Endothelial cell of umbilical vein (primary cell): ENCODE measurements at regions not wholly inside any gene's neighbourhood (a gene's known extent, or its start where the extent isn't known, plus 50 kb on each side); places are given as distances from the start of the nearest gene placed in this dataset.

Source experiments
- BruUV-seq: library from RNA; stranded (reverse); fragments of 400-500 nt; replicated peaks from 2 replicates; lab custom pipeline; 2021; lab: Mats Ljungman, UMichigan
- CTCF ChIA-PET: fragments of 300-600, 350-600 bp; sonication (Branson Sonifier 250); formaldehyde crosslinking; loops from one replicate; lab custom pipeline; 2021; ENCODE audit warnings: antibody characterized with exemption, inconsistent platforms; lab: Charles Lee
- POLR2A ChIA-PET: fragments of 300-600, 350-600 bp; sonication (Branson Sonifier 250); formaldehyde crosslinking; loops from one replicate; lab custom pipeline; 2021; ENCODE audit warnings: antibody characterized with exemption, inconsistent platforms; lab: Charles Lee
- DNase-seq: peaks from one replicate; pipeline ENCODE4 v3.0.0-alpha.2; 2011; ENCODE audit warnings: low read depth, low spot score
- FAIRE-seq: peaks from 2 replicates; lab custom pipeline; 2011; peaks lifted over from hg19 to GRCh38; lab: Jason Lieb, UNC
- H2AFZ ChIP-seq: 2 replicates; pipeline ENCODE4 v1.6.0; 2012; ENCODE audit warnings: low read depth, low read length, control low read depth, inconsistent platforms
- H3K27ac ChIP-seq: 2 replicates; pipeline ENCODE4 v1.5.1; 2011; ENCODE audit warnings: low read depth, mild to moderate bottlenecking, control low read depth, low read length, moderate library complexity; ENCODE audit not compliant: insufficient read depth
- H3K27me3 ChIP-seq, 2 experiments: 2 replicates each; pipeline versions ENCODE4 v1.6.0 to v1.6.1; 2011; ENCODE audit warnings: low read length in 2 of 2, mixed read lengths in 1 of 2; ENCODE audit not compliant: control insufficient read depth in 2 of 2, insufficient read depth in 2 of 2
- H3K36me3 ChIP-seq, 2 experiments: 2 replicates in 1 of 2; 3 replicates in 1 of 2; pipeline ENCODE4 v1.5.1; 2011; ENCODE audit warnings: low read length in 2 of 2, mild to moderate bottlenecking in 1 of 2, moderate library complexity in 1 of 2; ENCODE audit not compliant: control insufficient read depth in 2 of 2, insufficient read depth in 2 of 2; ENCODE audit errors: extremely low read depth in 1 of 2
- H3K4me1 ChIP-seq: 3 replicates; pipeline ENCODE4 v1.5.1; 2011; ENCODE audit warnings: mild to moderate bottlenecking, low read length; ENCODE audit not compliant: control insufficient read depth, insufficient read depth; ENCODE audit errors: extremely low read depth
- H3K4me2 ChIP-seq: 2 replicates; pipeline ENCODE4 v1.6.1; 2011; ENCODE audit warnings: low read length, control low read depth, mixed read lengths; ENCODE audit not compliant: insufficient read depth
- H3K4me3 ChIP-seq, 3 experiments: fragments of 200-600 bp in 1 of 3; sonication (generic), shearing (Covaris generic) in 1 of 3; replicated peaks in 1 of 3; 2 replicates each; pipeline ENCODE4 v1.5.1; 2011 to 2016; ENCODE audit warnings: control low read depth in 3 of 3, low read length in 3 of 3, mild to moderate bottlenecking in 2 of 3, inconsistent platforms in 1 of 3, low read depth in 1 of 3, moderate library complexity in 1 of 3; ENCODE audit not compliant: insufficient read depth in 1 of 3
- H3K79me2 ChIP-seq: 2 replicates; pipeline ENCODE4 v1.6.0; 2012; ENCODE audit warnings: low read length, inconsistent platforms; ENCODE audit not compliant: control insufficient read depth, insufficient read depth
- H3K9ac ChIP-seq: replicated peaks from 2 replicates; pipeline ENCODE3; 2011; ENCODE audit warnings: low read length, control low read depth; ENCODE audit not compliant: insufficient read depth; ENCODE audit errors: extremely low read depth
- H3K9me1 ChIP-seq: replicated peaks from 3 replicates; pipeline ENCODE4 v1.6.0; 2011; ENCODE audit warnings: mild to moderate bottlenecking, low read length; ENCODE audit not compliant: control insufficient read depth, insufficient read depth; ENCODE audit errors: extremely low read depth
- H3K9me3 ChIP-seq: replicated peaks from 2 replicates; pipeline ENCODE4 v1.5.1; 2012; ENCODE audit warnings: low read length, inconsistent platforms; ENCODE audit not compliant: control insufficient read depth, insufficient read depth
- H4K20me1 ChIP-seq: replicated peaks from 2 replicates; pipeline ENCODE3; 2011; ENCODE audit warnings: mild to moderate bottlenecking, low read length; ENCODE audit not compliant: control insufficient read depth, insufficient read depth; ENCODE audit errors: extremely low read depth
- CTCF ChIP-seq, 2 donors: IDR thresholded peaks; 1 replicate in 1 of 2; 2 replicates in 1 of 2; pipeline ENCODE4 v1.5.1; 2011; ENCODE audit warnings: low read length in 2 of 2, mild to moderate bottlenecking in 2 of 2, moderate library complexity in 2 of 2, control low read depth in 1 of 2, inconsistent platforms in 1 of 2, low read depth in 1 of 2; ENCODE audit not compliant: insufficient read depth in 1 of 2; ENCODE audit errors: extremely low read depth in 1 of 2
- EZH2 ChIP-seq: IDR thresholded peaks from 2 replicates; pipeline ENCODE4 v1.6.1; 2012; ENCODE audit warnings: borderline replicate concordance, low read depth, mild to moderate bottlenecking, moderate library complexity, low read length, inconsistent platforms; ENCODE audit not compliant: severe bottlenecking
- FOS ChIP-seq: IDR thresholded peaks from 2 replicates; pipeline ENCODE4 v1.6.1; 2011; ENCODE audit warnings: mild to moderate bottlenecking, low read length, moderate library complexity, borderline replicate concordance; ENCODE audit not compliant: insufficient read depth
- GATA2 ChIP-seq: IDR thresholded peaks from 2 replicates; pipeline ENCODE4 v1.7.0; 2011; ENCODE audit warnings: low read depth, mild to moderate bottlenecking, moderate library complexity, mixed read lengths, low read length; ENCODE audit not compliant: insufficient read length, insufficient read depth
- JUN ChIP-seq: IDR thresholded peaks from 2 replicates; pipeline ENCODE4 v1.6.1; 2011; ENCODE audit warnings: borderline replicate concordance, low read depth; ENCODE audit not compliant: insufficient read length, insufficient read depth
- MAX ChIP-seq: IDR thresholded peaks from 2 replicates; pipeline ENCODE4 v1.6.1; 2011; ENCODE audit not compliant: insufficient read depth, insufficient read length
- MYC ChIP-seq: IDR thresholded peaks from one replicate; pipeline ENCODE4 v1.6.1; 2011; ENCODE audit warnings: mild to moderate bottlenecking, low read depth, low read length
- POLR2A ChIP-seq: IDR thresholded peaks from 2 replicates; pipeline ENCODE4 v1.6.1; 2012; ENCODE audit warnings: low read depth, mild to moderate bottlenecking, control low read depth, low read length
- POLR2AphosphoS5 ChIP-seq: IDR thresholded peaks from 2 replicates; pipeline ENCODE4 v1.6.1; 2012; ENCODE audit warnings: low read depth, mild to moderate bottlenecking, control low read depth, low read length, moderate library complexity; ENCODE audit not compliant: insufficient read depth
- dilution Hi-C: fragments of 300-500 bp; cut with MboI; formaldehyde crosslinking; loops from one replicate; pipeline ENCODE4 v1.15.0; 2019; ENCODE audit warnings: low sequenced_read_pairs; ENCODE audit not compliant: extremely low pct_ligation_motif_present
- intact Hi-C: fragments of 100-400 bp; cut with micrococcal nuclease; formaldehyde crosslinking; loops from one replicate; pipeline ENCODE4 v1.10.0; 2022

GRCh38 chr5:170166101-170166500 lies 60.4 kb downstream of the FOXI1 start:
- H3K27ac ChIP-seq, result no peak overlapping the region
- no peak overlapping the region for H2AFZ ChIP-seq
- no peak overlapping the region for H3K4me3 ChIP-seq
- no peak overlapping the region for H3K4me2 ChIP-seq
- POLR2A ChIA-PET, result no interaction called here
- no peaks in the 10 kb centered on the region for H3K36me3 ChIP-seq
- CTCF ChIA-PET, result interaction anchor here (0.9 to 1.9 kb wide), 5 partner anchors 17 to 186 kb away, joined by 3 to 7 read pairs (median 3); partner anchors contain the start of gene INSYN2B
- H3K9me1 ChIP-seq, result no peaks in the 10 kb centered on the region
- H4K20me1 ChIP-seq, result no peaks in the 10 kb centered on the region
- TF ChIP-seq CTCF (IDR thresholded peaks at IDR 0.05; ENCODE audit: extremely low read depth in 1 of 2, insufficient read depth in 1 of 2, low read depth in 1 of 2, low read length in 2 of 2) (no peak), JUN (no peak), FOS (no peak)
- H3K27me3 ChIP-seq, result no peaks in the 10 kb centered on the region
- BruUV-seq, result no TSS peak
- dilution Hi-C loops (no loop called here), intact Hi-C loops (no loop called here)
- FAIRE-seq, result no peak
- H3K4me1 ChIP-seq, result no peaks in the 10 kb centered on the region
- no peak overlapping the region for H3K9ac ChIP-seq
- no peak for DNase-seq
- no peaks in the 10 kb centered on the region for H3K79me2 ChIP-seq
- no peaks in the 10 kb centered on the region for H3K9me3 ChIP-seq

GRCh38 chr5:170168002-170168401 lies 62.3 kb downstream of the FOXI1 start:
- FAIRE-seq (no peak), DNase-seq (no peak)
- H3K4me2 ChIP-seq, result no peak overlapping the region
- ChIA-PET POLR2A (no interaction called here), CTCF (interaction anchor here (0.6 to 1.9 kb wide), 2 partner anchors 16 to 68 kb away, joined by 3 to 7 read pairs; no protein-coding TSS in a partner anchor)
- no peaks in the 10 kb centered on the region for H3K9me3 ChIP-seq
- no peaks in the 10 kb centered on the region for H3K9me1 ChIP-seq
- intact Hi-C loops (no loop called here), dilution Hi-C loops (no loop called here)
- TF ChIP-seq POLR2AphosphoS5 (no peak), GATA2 (no peak), EZH2 (no peak), MYC (no peak), CTCF (IDR thresholded peaks at IDR 0.05; ENCODE audit: extremely low read depth in 1 of 2, insufficient read depth in 1 of 2, low read depth in 1 of 2, low read length in 2 of 2) (no peak), MAX (no peak), FOS (no peak), JUN (no peak), POLR2A (no peak)
- H3K9ac ChIP-seq, result no peak overlapping the region
- no peak overlapping the region for H3K27ac ChIP-seq
- no peaks in the 10 kb centered on the region for H4K20me1 ChIP-seq
- H3K79me2 ChIP-seq, result no peaks in the 10 kb centered on the region
- H3K27me3 ChIP-seq, result no peaks in the 10 kb centered on the region
- H2AFZ ChIP-seq, result no peak overlapping the region
- no TSS peak for BruUV-seq
- no peak overlapping the region for H3K4me3 ChIP-seq
- no peaks in the 10 kb centered on the region for H3K4me1 ChIP-seq
- H3K36me3 ChIP-seq, result no peaks in the 10 kb centered on the region
